GM18507 (cell line): ENCODE measurements at regions not wholly inside any gene's neighbourhood (a gene's known extent, or its start where the extent isn't known, plus 50 kb on each side); places are given as distances from the start of the nearest gene placed in this dataset.

Experiments
- DNase-seq: peaks from one replicate; pipeline ENCODE4 v3.0.0; 2011; ENCODE audit warnings: low read depth; ENCODE audit not compliant: insufficient read length; ENCODE audit errors: extremely low spot score
- FAIRE-seq: peaks from 2 replicates; lab custom pipeline; 2011; peaks lifted over from hg19 to GRCh38; lab: Jason Lieb, UNC

GRCh38 chr2:59560769-59561168, 992.7 kb downstream of the BCL11A start:
- DNase-seq: no peak
- FAIRE-seq: no peak

GRCh38 chr2:59540864-59541263, 1012.6 kb downstream of the BCL11A start:
- DNase-seq (no peak), FAIRE-seq (no peak)

DNA sequence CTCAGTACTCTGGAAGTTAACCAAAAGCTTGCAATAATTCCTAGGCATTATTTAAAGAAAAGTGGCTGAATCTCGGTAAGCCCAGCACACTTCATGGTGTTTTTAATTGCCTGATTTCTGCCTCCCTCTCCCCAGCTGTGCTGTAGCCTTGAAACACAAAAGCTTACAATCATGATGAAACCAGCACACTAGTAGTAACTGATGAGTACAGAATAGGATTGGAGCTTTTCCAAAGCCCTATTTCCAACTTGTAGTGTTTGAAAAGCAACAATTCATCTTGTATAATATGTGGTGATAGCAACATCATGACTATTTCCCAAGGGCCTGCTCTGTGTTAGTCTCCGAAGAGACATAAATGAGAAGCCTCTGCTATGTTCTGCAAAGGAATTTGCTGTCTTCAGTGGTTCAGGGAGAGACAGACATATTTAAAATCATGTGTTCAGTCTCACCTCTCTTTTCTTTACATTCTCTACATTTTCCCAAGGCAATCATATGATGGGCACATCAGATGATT, 1015.0 kb downstream of the BCL11A start:
- no peak for FAIRE-seq
- DNase-seq: no peak

DNA sequence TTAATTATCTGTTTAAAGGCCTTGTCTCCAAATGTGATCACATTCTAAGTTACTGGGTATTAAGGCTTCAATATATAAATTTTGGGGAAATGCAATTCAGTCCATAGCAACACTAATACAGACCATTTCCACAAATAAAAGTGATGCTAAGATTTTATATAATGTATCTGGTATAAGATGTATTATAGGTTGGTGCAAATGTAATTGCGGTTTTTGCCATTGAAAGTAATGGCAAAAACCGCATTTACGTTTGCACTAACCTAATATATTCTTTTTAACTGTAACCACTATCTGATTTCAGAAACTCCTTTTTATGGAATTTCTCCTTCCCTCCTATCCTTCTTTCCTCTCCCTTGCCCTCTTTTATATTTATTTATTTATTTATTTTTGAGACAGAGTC, 1020.6 kb downstream of the BCL11A start:
- FAIRE-seq (no peak), DNase-seq (no peak)

GRCh38 chr2:59530258-59530657, 1023.2 kb downstream of the BCL11A start:
- FAIRE-seq: no peak
- DNase-seq: no peak

GRCh38 chr2:59529726-59530125, 1023.7 kb downstream of the BCL11A start:
- DNase-seq (no peak), FAIRE-seq (no peak)

- DNase-seq (no peak), FAIRE-seq (no peak)
Measured at GRCh38 chr2:59528525-59528924, 1024.9 kb downstream of the BCL11A start.

DNA sequence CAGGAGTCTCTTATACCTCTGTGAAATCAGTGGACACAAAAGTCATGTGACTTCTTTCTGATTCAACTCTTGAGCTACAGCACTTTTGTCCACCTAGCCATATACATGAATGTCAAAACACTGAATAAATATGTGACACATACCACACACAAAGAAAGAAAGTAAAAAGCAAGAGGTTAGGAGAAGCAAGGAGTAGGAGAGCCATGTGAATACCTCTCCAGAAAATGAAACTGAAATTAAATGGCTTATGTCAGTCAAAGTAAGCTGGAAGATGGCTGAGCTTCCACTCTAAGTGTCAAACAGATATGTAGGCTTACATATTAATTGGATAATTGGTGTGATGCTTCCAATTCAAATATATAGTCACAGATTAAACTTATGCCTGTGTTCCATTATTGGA, 1050.5 kb downstream of the BCL11A start:
- DNase-seq: no peak
- no peak for FAIRE-seq

DNA sequence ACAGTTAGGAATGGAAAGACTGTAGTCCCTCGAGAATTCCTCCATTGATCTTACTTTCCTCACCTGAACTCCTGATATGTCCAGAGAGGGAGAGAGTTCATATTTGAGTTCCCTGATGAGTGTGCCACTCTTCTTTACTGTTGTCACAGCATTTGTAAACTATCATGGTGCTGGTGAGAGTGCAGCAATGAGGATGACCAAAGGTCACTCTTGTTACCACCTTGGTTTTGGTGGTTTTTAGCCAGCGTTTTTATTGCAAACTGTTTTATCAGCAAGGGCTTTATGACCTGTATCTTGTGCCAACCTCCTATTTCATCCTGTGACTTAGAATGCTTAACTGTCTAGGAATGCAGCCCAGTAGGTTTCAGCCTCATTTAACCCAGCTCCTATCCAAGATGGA, 1062.5 kb downstream of the BCL11A start:
- no peak for DNase-seq
- FAIRE-seq: no peak

DNA sequence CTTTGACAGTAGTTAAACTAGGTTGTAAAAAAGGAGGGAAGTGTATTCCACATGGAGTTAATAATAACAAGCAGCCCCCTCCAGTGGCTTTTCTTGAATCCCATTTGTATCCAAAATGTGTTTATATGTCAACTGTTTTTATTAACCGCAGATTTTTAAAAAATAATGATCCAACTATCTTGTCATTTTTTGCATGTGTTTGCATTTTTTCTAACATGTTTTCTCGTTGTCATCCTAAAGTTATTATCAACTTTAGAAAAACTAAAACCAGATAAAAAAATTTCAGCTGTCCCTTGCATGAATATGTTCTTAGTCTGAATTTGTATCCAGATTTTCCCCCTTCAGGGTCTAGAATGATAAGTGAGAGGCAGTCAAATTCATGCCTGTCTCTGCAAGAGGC, 1063.3 kb downstream of the BCL11A start:
- FAIRE-seq (no peak), DNase-seq (no peak)

- DNase-seq (no peak), FAIRE-seq (no peak)
Measured at GRCh38 chr2:59484673-59485072, 1068.8 kb downstream of the BCL11A start.

- FAIRE-seq: no peak
- no peak for DNase-seq
Measured at GRCh38 chr2:59463426-59463825, 1090.0 kb downstream of the BCL11A start.

DNA sequence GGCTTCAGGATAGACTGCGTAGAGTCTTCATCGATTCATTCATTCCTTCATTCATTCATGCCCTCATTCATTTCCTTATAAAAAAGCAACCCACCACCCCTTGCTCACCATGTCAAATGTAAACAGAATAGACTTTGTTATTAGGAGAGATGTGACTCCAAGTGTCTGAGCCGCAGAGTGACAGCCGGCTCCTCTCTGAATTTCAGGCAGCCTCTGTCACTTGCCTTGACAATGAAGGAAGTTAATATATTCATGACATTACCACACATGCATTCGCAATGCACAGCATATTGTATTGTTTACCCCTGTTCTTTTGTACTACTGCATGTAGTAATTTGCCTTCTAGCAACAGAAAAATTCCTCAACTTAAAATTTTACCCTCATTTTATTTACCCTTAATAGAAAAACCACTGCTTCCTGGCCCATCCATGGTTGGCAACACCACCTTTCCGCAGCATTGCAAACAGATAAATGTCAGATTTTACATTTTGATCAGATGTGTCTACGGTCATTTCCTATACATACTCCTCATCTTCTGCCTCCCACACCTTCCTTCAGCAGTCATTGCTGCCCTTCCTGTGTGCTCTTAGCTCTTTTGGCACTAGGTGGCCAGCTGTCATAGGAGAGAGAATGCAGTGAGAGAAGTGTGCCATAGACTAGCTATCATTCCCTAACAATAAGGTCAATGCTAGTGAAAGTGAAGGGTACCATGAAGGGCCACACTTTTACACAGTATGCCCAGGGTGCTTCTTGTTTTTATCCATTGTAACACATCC, 1090.8 kb downstream of the BCL11A start:
- DNase-seq: no peak
- FAIRE-seq: no peak

DNA sequence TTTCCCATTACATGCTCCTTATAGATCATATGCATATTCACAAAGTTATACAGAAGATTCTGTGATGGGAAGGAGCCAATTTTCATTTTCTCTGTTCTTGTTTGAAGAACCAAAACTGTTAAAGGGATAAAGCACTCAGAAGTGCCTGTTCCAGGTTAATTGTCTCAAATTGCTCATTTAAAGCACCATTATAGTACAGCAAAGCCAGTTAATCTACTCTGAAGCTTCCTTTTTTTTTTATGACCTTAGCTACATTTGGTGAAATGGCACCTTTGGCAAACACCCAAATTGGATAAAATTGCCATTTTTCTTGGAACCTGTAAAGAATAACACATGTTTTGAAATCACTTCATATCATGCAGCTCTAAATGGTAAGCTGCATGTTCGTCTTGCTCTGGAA, 1092.3 kb downstream of the BCL11A start:
- no peak for FAIRE-seq
- DNase-seq: no peak

GRCh38 chr2:59458800-59459199, 1094.7 kb downstream of the BCL11A start:
- FAIRE-seq (no peak), DNase-seq (no peak)

GRCh38 chr2:59456285-59456684, 1097.2 kb downstream of the BCL11A start:
- FAIRE-seq: no peak
- DNase-seq: no peak

GRCh38 chr2:59449274-59449673, 1104.2 kb downstream of the BCL11A start:
- no peak for FAIRE-seq
- DNase-seq: no peak

DNA sequence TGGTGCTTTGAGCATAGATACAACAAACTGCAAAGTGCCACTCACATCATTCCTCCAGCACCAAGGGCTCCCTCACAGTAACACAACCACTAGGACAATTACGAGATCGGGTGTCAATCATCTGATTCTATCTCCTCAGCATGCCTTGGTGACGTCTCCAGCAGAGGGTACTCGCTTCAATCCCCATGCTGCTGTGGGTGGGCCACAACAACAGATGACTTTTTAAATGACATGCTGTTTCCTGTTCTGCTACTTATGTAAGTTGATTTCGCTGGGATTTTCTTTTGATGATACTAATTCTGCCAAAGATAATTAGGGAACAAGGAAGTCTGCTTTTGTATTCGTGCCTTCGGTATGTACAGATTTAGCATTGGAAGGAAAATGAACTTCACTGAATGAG, 1113.0 kb downstream of the BCL11A start:
- no peak for DNase-seq
- no peak for FAIRE-seq

GRCh38 chr2:59435635-59436034, 1117.8 kb downstream of the BCL11A start:
- FAIRE-seq (no peak), DNase-seq (no peak)

- FAIRE-seq (no peak), DNase-seq (no peak)
Measured at GRCh38 chr2:59428940-59429339, 1124.5 kb downstream of the BCL11A start.

- DNase-seq: no peak
- no peak for FAIRE-seq
Measured at GRCh38 chr2:59427980-59428379, 1125.5 kb downstream of the BCL11A start.

GRCh38 chr2:59425247-59425646, 1128.2 kb downstream of the BCL11A start:
- FAIRE-seq (no peak), DNase-seq (no peak)
